NCI-H2171 (cell line): ENCODE measurements at regions not wholly inside any gene's neighbourhood (a gene's known extent, or its start where the extent isn't known, plus 50 kb on each side); places are given as distances from the start of the nearest gene placed in this dataset.
"Not testable (repeated sequence)": the region's sequence is repeated elsewhere in the genome, so short reads cannot be mapped to it uniquely, and the experiment has no call there.

ENCODE experiments used
- DNase-seq: peaks from one replicate; lab custom pipeline; 2025; lab: John Stamatoyannopoulos, UW

DNA sequence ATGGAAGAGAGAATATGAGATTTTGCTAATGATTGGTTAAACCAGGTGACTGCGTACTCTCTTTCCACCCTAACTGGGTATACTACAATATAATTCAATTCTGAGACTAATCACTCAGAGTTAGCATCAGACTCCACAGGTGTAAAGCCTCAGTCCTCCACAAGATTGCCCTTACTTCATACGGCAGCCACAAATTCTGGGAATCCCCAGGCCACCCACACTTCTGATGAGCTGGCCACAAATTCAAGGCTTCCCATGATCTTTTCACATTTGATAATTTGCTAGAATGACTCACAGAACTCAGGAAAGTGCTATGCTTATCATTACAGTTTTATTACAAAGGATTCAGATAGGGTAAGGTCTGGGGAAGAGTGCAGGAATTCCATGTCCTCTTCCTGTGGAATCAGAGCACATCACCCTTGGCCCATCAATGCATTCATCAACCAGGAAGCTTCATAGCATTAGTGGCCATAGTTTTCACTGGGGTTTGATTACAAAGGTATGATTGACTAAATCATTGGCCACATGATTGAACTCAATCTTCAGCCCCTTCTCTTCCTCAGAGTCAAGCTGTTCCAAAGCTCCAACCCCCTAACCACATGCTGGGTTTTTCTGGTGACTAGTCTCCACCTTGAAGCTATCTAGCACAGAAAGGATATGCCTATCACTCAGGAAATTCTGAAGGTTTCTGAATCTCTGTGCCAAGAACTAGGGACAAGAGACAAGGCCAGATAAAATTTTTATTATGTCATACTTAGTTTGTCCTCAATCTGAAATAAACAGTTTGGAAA lies 131.7 kb downstream of the HHIPL2 start:
- no peak for DNase-seq

DNA sequence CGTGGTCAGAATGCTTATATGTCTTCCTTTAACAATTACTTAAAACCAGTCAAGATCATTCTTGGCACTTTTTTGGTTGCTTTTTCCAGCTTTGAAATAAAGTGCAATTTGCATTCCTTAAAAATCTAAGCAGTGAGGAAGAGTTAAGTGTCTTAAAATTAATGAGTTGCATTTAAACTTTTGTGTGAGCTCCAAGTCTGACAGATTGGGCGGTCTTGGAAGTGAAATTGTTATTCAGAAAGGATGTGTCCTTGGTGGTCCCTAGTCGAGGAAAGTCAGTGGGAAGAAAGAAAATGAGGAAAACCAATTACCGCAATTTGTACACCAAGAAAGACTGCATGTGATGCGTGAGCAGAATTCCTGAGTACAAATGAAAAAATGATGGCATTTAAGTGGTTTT lies 132.5 kb downstream of the HHIPL2 start:
- no peak for DNase-seq

DNA sequence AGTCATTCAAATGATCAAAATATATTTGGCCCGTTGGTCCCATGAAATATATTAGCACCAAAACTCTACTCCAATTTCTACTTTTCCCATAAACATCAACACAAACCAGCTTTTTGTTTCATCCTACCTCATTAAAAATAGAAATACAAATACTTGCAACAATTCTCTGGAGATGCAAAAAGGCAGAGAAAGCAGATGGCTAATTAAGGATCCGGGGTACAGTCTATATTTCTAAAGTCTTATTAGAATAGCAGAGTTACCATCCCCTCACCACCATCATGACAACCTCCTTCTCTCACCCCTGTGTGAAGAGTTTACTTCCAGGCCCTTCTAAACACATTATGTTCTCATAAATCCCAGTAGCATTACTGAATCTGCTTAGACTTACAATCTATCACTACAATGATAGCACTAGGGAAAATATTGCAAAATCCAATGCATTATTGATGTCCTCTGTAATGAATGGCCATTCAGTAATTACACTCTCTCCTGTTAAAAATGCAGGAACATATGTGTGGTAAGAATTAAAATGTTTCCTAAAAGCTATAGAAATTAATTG lies 133.8 kb downstream of the HHIPL2 start:
- DNase-seq = no peak

DNA sequence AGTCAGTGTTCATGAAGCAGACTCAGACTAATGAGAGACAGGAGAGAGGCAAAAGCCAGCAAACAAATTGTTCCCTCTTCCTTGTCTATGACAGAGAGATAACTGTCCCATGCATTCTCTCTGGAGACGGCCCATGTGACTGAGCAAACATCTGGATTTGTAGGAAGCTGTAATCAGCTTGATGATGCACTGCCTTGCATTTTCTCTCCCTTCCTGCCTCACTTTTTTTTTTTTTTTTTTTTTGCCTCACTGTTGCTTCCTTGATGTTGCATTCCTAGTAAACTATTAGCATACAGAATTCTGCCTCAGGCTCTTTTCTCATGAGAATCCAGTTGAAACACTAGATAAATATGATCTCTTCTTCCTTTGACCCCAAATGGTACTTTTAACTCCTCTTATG lies 134.5 kb downstream of the HHIPL2 start:
- DNase-seq = no peak

DNA sequence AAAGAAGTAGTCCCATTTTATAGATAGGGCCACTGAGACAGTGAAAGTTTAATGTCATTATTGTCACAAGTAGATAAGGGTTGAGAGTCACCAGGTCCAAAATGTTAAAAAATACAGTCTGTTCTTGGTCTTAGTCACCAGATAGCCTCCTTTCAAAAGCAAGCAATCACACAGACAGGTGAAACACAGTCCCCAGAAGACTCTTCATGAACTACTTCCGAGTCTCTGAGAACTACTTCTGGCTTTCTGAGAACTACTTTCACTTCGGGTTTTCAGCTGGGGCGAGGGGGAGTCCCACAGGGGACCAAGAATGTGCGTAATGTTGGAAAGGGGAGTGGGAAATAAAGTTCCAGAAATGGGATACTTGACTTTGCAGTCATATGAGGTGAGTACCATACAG lies 143.2 kb downstream of the HHIPL2 start:
- DNase-seq = no peak

DNA sequence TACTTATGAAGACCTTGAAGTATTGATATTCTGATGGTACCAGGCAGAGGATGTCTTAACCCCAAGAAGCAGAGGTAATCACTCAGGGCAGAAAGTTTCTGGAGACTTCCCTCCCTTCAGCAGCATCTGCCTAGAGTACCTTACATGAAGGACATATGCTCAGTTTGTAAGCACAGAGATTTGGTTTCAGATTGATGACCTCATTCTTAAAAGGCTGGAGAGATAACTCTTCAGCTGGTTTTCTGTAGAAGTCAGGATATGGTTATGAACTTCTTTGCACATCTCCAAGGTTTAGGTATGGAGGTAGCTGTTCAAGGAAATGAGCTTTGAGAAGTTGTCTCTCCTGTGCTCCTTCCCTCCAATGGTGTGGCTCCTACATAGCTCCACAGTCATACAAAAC lies 148.7 kb downstream of the HHIPL2 start:
- DNase-seq = no peak

DNA sequence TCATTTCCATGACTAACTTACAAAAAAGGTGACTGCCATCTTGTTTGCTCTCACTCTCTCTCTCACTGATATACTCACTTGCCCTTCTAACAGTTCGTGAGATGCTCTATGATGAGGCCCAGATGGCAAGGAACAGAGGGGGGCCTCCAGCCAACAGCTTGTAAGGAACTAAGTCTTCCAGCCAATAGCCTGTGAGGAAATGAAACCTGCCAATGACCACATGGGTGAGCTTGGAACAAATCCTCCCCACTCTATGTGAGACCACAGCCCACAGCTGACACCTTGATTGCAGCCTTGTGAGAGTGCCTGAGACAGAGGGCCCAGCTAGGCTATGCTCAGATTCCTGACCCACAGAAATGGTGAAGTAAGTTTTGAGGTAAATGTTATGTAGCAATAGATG lies 153.7 kb downstream of the HHIPL2 start:
- no peak for DNase-seq

DNA sequence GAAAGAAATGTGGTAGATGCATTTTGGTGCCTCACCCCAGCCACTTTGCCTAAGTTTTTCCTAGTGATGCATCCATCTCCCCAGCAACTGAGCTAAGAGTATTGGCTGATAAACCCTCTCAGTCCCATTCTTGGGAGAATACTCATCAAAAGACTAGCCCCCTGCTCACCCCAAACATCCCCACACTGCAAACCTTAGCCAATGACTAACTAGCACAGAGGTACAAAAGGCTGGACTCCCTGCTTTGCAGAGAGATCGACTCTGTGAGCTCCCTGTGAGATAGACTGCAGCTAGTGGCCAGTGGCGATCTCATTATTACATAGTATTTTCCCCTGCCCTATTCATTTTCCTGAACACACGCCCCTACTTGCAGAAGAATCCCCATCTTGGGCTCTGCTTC lies 155.3 kb downstream of the HHIPL2 start:
- DNase-seq = no peak

DNA sequence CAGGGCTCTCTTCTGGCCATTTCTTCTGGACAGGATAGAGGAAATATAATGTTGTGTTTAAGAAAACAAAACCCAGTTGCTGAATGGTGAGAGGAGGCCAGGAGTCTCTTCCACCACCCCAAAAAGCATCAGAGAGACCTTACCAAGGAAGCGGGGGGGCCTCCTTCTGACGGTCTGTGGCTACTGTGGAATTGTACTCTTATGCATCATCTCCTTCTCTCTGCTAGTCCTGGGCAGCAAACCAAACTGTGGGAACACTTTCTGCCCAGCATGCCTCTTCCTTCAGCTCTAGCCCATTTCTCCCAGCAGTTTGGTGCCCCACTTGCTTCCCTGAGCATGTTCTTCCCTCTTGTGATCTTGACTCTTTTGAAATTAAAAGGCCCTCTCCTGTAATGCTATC lies 157.7 kb downstream of the HHIPL2 start:
- no peak for DNase-seq

DNA sequence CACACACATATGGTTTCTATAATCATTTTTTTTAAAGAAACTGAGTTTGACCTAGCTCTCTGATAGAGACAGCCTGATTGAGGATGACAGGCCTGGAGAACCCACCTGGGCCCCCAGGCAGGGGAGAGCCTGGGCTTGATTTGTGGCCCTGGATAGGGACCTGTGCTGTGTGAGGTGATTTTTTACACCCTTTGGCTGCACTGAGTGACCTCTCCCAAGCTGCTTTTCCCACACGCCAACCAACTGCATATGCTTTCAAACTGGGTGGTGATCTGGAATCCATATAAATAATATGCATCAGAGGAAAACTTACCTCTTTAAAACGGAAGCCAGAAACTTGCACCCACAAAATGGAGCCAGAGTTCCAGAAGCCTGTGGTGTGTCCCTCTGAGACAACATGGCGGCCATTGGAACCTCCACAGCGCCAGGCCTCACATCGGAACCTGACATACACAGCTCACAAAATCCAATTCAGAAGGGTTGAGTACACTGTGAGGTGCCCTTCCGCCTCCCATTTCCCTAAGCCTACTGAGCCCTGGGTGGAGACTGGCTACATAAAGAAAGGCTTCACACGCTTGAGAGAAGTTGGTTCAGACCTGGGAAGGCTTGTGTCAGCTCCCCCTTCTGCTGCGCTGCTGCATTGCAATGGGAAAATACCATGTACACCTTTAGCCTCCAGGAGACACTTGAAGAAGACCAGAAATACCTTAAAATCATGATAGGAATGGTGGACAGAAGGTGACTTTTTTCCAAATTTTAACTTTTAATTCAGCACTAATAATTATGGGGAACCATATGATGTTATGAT lies 160.7 kb downstream of the HHIPL2 start:
- no peak for DNase-seq

DNA sequence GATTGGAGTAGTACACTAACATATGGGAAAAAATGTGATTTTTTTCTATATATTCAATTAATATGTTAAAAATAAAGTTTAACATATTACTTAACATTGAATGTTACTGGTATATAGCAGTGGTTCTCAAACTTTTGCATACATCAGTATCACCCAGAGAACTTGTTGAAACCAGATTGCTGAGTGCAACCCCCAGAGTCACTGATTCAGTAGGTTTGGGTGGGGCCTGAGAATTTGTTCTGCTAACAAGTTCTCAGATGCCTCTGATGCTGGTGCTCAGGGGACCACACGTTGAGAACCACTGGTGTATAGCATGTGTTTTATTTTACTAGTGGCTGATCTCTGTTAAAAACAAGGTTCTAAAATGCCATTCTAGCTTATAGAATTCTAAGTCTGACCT lies 161.9 kb downstream of the HHIPL2 start:
- DNase-seq = no peak

DNA sequence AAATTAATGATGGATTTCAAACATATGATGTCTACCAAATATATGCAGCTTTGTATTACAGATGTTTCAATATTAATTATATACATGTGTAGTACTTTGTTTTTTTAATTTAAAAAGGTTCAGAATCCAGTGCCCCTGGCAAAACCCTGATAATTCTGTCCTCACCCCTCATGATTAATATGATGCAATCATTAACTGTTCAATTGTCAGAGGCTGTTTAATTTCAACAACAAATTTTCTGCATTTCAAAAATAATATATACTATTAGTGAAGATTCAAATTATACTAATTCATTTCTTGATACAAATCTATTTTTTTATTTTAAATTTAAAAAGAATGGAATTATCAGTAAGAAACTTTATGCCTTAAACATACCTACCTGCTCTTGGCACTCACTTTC lies 162.6 kb downstream of the HHIPL2 start:
- no peak for DNase-seq

DNA sequence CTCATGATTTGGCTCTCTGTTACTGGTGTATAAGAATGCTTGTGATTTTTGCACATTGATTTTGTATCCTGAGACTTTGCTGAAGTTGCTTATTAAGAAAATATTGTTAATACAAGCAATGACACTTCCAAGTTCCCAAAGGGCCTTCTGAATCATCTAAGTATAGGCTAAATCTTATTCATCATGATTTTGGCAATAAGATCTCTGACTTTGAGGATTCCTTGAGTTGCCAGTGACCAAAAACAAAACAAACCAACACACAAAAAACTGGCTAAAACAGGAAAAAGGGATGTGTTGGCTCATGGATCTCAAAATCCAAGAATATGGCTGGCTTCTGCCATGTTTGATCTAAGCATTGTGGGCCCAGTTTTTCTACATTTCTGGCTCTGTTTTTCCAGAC lies 163.4 kb downstream of the HHIPL2 start:
- no peak for DNase-seq

DNA sequence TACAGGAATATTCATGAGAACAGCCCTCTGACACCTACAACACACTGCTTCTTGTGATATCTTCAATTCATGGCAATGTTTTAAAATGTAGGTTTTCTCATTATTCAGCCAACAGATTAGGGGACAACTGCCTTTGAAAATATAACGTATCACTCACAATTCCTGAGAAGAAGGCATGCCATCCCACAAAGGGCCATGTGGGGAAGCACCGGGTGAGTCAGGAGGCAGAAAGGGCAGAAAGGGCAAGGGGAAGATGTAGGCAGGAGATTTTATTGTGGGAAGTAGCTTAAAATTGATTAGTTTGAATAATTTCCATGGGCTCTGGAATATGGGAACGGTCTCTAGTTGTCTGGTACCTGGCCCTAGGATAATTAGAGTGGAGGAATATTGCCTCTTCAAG lies 165.7 kb downstream of the HHIPL2 start:
- DNase-seq = no peak

DNA sequence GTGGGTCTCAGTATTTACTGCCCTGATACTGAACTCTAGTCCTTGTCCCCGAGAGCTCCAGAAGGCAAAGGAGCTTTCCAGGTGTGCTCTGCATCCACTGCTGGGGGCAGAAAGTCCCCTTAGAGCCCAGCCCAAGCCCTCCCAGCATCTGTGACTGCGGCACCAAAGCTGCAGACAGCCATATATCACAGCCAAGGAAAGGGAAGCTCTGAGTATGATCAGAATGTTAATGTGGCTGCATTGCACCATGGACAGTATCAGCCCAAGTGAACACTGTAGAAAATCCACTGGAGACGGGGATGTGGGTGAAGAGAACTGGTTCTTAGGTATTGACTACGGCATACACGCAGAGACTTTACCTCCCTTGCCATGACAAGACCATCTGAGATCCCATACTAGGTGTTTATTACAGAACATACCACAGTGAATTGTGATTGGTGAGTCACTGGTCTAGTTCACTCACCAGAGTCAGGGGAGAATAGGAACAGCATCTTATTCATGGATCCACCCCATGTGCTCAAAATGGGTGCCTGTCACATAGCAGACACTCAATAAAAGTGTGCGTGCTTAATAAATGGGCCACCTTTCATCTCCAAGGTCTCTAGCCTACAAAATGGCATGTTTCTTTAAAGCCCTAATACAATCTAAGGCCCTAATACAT lies 170.3 kb downstream of the HHIPL2 start:
- DNase-seq = no peak

DNA sequence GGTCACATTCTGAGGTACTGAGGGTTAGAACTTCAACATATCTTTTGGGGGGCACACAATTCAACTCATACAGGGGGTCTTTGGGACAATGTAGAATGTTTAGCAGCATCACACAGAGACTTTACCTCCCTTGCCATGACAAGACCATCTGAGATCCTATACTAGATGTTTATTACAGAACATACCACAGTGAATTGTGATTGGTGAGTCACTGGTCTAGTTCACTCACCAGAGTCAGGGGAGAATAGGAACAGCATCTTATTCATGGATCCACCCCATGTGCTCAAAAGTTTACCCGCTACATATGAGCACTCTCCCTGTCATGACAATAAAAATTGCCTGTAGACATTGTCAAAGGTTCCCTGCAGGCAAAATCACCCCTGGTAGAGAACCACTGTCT lies 171.1 kb downstream of the HHIPL2 start:
- not testable (repeated sequence) for DNase-seq

DNA sequence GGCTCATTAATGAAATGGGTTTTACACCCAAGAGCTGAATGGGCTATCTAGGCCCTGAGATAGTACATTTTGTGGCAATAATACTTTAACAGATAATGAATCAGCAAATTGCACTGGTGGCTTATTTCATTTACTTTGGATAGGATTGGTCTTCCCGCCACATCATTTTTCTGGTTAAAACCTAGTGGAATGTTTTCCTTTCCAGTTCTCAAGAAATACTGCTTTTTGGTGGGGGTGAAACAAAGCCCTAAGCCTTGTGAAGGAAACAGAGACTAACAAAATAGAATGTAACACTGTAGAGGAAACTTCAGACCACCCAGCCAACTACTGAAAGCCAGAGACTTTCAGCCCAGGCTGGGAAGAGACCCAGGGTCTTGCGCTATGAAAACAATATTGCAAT lies 172.2 kb downstream of the HHIPL2 start:
- no peak for DNase-seq

DNA sequence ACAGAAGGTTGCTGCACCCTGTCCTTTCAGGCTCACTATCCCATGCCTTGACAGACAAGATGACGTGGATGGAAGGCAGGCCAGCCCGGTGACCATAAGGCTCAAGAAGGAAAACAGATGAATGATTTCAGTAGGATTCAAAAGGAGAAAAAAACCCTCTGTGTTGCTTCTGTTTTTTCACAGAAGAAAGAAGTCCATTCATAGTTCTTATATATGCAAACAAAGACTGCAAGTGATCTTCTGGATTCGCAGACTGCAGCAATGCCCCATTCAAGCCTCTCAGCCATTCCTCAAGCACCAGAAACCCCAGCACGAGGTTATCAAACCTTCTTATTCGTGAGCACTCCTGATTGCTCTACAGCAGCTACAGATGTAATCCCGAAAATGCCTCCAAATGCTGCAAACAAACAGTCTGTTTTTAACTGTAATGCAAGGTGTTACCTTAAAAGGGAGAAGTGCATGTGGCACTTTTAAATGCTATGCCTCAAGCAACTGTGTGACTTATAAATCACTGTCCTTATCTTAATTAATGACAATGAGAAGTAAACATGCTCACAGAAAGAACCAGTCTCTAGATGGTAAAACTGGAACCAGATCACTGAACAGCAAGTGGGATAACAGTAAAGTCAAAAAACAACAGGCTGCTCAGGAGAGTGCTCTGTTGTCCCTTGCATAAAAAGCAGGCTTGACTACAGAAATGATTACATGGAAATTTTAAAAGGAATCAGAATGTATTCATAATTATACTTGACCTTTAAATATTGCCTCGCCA lies 173.9 kb downstream of the HHIPL2 start:
- no peak for DNase-seq

DNA sequence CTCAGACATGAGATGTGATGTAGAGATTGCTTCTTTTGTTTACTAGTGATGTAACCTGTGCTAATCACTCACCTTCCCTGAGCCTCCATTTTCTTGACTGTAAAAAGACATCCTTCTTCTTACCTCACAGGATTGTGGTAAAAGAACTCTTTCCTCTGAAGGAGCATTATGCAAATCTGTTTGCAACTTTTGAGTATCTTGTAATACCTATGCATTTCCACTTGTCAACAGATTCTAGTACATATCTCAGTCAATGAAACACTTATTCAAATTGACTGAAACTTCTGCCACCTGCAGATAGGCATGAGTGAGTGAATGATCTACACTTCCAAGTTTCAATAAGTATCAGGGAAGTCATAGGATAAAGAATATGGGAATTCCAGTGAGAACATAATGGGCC lies 174.7 kb downstream of the HHIPL2 start:
- no peak for DNase-seq

DNA sequence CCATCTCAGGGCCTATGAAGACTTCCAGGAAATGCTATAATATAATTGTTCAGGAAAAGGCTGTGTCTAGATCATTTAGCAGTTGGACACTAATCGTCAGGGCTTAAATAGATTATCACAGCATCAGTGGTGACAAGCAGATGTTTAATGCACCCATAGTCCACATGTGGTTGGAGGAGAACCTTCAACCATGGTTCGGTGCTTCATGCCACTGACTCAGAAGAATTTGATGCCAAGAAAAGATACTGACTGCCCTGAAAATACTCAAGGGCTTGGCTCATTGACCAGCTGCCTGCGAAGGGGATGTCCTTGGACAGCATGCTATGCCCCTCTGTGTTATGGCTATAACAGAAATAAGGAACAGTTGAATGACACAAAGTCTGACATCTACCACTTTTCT lies 175.7 kb downstream of the HHIPL2 start:
- DNase-seq = no peak

DNA sequence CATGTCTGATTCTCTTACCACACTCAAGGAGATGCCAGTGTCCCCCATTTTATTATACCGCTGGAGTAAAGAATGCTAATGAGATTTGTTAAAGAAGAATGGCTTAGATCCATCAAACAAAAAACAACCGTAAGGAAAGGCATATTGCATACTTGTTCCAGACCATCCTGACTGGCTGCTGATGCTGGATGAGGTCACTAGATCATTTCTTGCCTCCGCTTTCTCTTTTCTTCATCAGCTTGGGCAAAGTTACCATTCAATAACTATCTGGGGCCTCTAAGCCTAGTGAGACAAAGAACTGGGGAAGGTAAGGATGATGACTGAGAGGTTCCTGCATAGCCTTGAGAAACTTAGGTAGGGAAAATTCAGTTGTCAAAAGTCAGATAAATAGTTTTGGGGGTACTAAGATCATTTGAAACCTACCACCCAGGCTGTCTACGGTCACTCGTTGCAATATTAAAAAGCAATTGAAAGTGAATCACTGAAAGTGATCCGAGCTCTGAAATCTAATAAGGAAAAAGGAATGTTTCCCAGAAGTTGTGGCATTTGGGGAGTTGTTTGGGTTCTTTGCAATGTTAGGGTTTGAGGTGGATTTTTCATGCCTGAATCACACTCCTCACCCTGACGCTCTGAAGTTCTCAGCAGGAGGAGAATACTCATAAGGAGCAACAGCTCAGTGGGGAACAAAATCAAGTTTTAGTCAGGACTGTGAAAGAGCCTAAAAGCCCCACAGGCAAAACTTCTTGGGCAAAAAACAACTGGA lies 176.8 kb downstream of the HHIPL2 start:
- DNase-seq = no peak
